Natural killer cell (primary cell): ENCODE measurements at regions not wholly inside any gene's neighbourhood (a gene's known extent, or its start where the extent isn't known, plus 50 kb on each side); places are given as distances from the start of the nearest gene placed in this dataset.

Experiments used
- ATAC-seq, 3 donors: fragments of 150-1000 bp in 2 of 3; fragments of 200-7000 bp in 1 of 3; cut with Tn5 transposase; 1 replicate in 1 of 3; 2 replicates in 2 of 3; pipeline ENCODE4 v1.10.0; 2021; ENCODE audit warnings: mild to moderate bottlenecking in 2 of 3, moderate library complexity in 2 of 3
- DNase-seq, 2 donors: peaks; one replicate each; pipeline versions ENCODE4 v3.0.0 to v3.0.0-alpha.2; 2013 to 2021; ENCODE audit warnings: mixed read lengths in 1 of 2
- H3K27ac ChIP-seq: one replicate; pipeline ENCODE4 v1.5.1; 2013; ENCODE audit warnings: mild to moderate bottlenecking, low read length
- H3K27me3 ChIP-seq: one replicate; pipeline ENCODE4 v1.6.1; 2013; ENCODE audit warnings: low read length; ENCODE audit not compliant: control insufficient read depth, insufficient read depth
- H3K36me3 ChIP-seq: one replicate; pipeline ENCODE4 v1.6.1; 2013; ENCODE audit warnings: low read length; ENCODE audit not compliant: control insufficient read depth, insufficient read depth
- H3K4me1 ChIP-seq: one replicate; pipeline ENCODE4 v1.6.1; 2013; ENCODE audit warnings: low read length; ENCODE audit not compliant: control insufficient read depth, insufficient read depth
- H3K4me3 ChIP-seq: one replicate; pipeline ENCODE4 v1.5.1; 2013; ENCODE audit warnings: low read length
- H3K9me3 ChIP-seq: one replicate; pipeline ENCODE4 v1.6.1; 2013; ENCODE audit warnings: low read length; ENCODE audit not compliant: control insufficient read depth, insufficient read depth
- H3K27ac Mint-ChIP-seq, 2 donors: one replicate each; pipeline ENCODE4 v1.8.0; 2022; ENCODE audit warnings: mild to moderate bottlenecking in 2 of 2, mixed read lengths in 2 of 2, moderate library complexity in 1 of 2
- H3K27me3 Mint-ChIP-seq, 2 donors: one replicate each; pipeline ENCODE4 v1.8.0; 2022; ENCODE audit warnings: low read depth in 2 of 2, mixed read lengths in 2 of 2
- H3K36me3 Mint-ChIP-seq: one replicate; pipeline ENCODE4 v1.8.0; 2022; ENCODE audit warnings: mixed read lengths
- H3K4me1 Mint-ChIP-seq, 2 donors: one replicate each; pipeline ENCODE4 v1.8.0; 2022; ENCODE audit warnings: mixed read lengths in 2 of 2
- H3K4me3 Mint-ChIP-seq: one replicate; pipeline ENCODE4 v1.8.0; 2022; ENCODE audit warnings: mild to moderate bottlenecking, moderate library complexity, mixed read lengths
- H3K9me3 Mint-ChIP-seq, 2 donors: one replicate each; pipeline ENCODE4 v1.8.0; 2022; ENCODE audit warnings: mixed read lengths in 2 of 2
- WGBS: methylation state at CpG from one replicate; pipeline ENCODE4 v1.1.7; 2013; ENCODE audit warnings: missing lambda C conversion rate; ENCODE audit not compliant: insufficient coverage; 5-methylcytosine and 5-hydroxymethylcytosine counted together
- intact Hi-C: fragments of 100-400 bp; cut with micrococcal nuclease; formaldehyde crosslinking; loops from one replicate; pipeline ENCODE4 v1.14.2; 2022
- TF ChIP-seq, protein P1 (sequence below): fragments of 200-600 bp; IDR thresholded peaks from one replicate; pipeline ENCODE4 v1.8.0; 2022; ENCODE audit warnings: antibody characterized with exemption

DNA sequence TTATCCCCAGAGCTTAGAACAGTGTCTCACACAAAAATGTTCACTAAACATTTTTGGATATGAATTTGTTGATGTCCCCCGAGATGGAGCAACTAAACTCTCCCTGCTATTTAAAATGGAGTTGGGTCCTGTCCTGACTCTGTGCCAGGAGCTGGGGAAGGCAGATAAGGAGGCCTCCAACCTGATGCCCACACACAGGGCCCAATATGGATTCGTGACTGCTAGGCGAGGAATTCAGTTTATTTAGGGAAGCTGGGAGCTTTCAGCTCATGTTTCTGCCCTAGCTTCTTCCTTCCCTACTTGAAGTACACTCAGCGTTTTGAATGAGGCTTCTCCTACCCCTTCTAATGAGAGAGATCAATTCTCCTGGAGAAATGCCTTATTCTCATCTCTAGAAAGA, 373.0 kb upstream of the LARGE1 start:
- intact Hi-C loops = no loop called here
- H3K27ac ChIP-seq = no peak overlapping the region
- peaks cover 8 to 9% of the 10 kb centered on the region in 2 donors for H3K9me3 Mint-ChIP-seq
- DNase-seq (no peak), ATAC-seq (no peak)
- H3K4me3 ChIP-seq = no peak overlapping the region
- no peaks in the 10 kb centered on the region for H3K4me1 Mint-ChIP-seq
- no peaks in the 10 kb centered on the region for H3K36me3 Mint-ChIP-seq
- no peak overlapping the region for H3K27ac Mint-ChIP-seq
- no peaks in the 10 kb centered on the region for H3K4me1 ChIP-seq
- H3K9me3 ChIP-seq = no peaks in the 10 kb centered on the region
- TF ChIP-seq, protein P1, sequence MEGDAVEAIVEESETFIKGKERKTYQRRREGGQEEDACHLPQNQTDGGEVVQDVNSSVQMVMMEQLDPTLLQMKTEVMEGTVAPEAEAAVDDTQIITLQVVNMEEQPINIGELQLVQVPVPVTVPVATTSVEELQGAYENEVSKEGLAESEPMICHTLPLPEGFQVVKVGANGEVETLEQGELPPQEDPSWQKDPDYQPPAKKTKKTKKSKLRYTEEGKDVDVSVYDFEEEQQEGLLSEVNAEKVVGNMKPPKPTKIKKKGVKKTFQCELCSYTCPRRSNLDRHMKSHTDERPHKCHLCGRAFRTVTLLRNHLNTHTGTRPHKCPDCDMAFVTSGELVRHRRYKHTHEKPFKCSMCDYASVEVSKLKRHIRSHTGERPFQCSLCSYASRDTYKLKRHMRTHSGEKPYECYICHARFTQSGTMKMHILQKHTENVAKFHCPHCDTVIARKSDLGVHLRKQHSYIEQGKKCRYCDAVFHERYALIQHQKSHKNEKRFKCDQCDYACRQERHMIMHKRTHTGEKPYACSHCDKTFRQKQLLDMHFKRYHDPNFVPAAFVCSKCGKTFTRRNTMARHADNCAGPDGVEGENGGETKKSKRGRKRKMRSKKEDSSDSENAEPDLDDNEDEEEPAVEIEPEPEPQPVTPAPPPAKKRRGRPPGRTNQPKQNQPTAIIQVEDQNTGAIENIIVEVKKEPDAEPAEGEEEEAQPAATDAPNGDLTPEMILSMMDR = no peak
- no peaks in the 10 kb centered on the region for H3K36me3 ChIP-seq
- no peaks in the 10 kb centered on the region for H3K27me3 ChIP-seq
- 60% methylated on average over 3 of the region's 4 CpGs for WGBS
- H3K27me3 Mint-ChIP-seq = no peaks in the 10 kb centered on the region
- H3K4me3 Mint-ChIP-seq = no peak overlapping the region

DNA sequence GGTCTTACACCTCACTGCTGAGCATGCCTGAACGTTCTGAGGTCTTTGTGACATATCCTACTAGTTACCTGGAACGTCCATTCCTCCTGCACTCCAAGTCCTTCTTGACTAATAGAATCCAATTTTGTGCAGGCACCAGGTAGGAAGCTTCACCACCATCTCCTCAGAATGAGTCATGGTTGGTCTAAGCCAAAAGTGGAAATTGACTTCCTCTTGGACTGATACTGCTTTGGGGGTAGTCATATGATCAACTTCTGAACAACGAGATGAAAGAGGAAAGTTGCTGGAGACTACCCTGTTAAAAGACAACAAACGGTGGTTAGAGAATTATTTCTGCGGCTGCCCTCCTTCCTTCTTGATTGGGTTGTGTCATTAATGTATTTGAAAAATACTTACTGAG, 374.2 kb upstream of the LARGE1 start:
- Mint-ChIP-seq H3K4me1 (no peaks in the 10 kb centered on the region), H3K36me3 (no peaks in the 10 kb centered on the region), H3K9me3 (peaks cover under 1 to 2% of the 10 kb centered on the region in 2 donors), H3K27ac (no peak overlapping the region), H3K4me3 (no peak overlapping the region), H3K27me3 (no peaks in the 10 kb centered on the region)
- no peak overlapping the region for H3K4me3 ChIP-seq
- intact Hi-C loops = no loop called here
- no peaks in the 10 kb centered on the region for H3K27me3 ChIP-seq
- no peaks in the 10 kb centered on the region for H3K4me1 ChIP-seq
- no peaks in the 10 kb centered on the region for H3K9me3 ChIP-seq
- WGBS = 60% methylated on average over 5 of the region's 5 CpGs
- TF ChIP-seq, protein P1 = no peak
- H3K27ac ChIP-seq = no peak overlapping the region
- DNase-seq = no peak
- H3K36me3 ChIP-seq = no peaks in the 10 kb centered on the region
- ATAC-seq = no peak

DNA sequence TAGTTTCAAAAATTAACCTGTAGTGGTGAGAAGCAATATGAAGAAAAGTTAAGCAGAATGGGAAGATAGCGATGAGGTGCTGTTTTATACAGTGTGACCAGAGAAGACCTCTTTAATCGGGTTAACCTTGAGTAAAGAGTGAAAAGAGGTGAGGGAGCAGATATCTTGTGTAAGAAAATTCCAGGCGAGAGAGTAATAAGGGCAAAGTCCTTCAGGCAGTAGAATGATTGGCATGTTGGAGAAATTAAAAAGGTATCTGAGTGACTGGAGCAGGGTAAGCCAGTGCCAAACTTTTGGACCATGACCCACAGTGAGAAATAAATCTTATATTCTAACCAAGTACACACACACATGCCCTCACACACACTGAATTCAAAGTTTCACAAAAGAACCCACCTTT, 374.7 kb upstream of the LARGE1 start:
- ATAC-seq (no peak), DNase-seq (no peak)
- H3K4me3 ChIP-seq = no peak overlapping the region
- no peaks in the 10 kb centered on the region for H3K27me3 Mint-ChIP-seq
- no peaks in the 10 kb centered on the region for H3K4me1 Mint-ChIP-seq
- no peak overlapping the region for H3K27ac Mint-ChIP-seq
- WGBS = 91% methylated on average over 3 of the region's 3 CpGs
- H3K9me3 ChIP-seq = no peaks in the 10 kb centered on the region
- no peaks in the 10 kb centered on the region for H3K36me3 ChIP-seq
- no peaks in the 10 kb centered on the region for H3K4me1 ChIP-seq
- no peak overlapping the region for H3K4me3 Mint-ChIP-seq
- intact Hi-C loops = no loop called here
- H3K27ac ChIP-seq = no peak overlapping the region
- no peaks in the 10 kb centered on the region for H3K27me3 ChIP-seq
- TF ChIP-seq, protein P1 = no peak
- peaks cover 0 to 2% of the 10 kb centered on the region in 2 donors for H3K9me3 Mint-ChIP-seq
- no peaks in the 10 kb centered on the region for H3K36me3 Mint-ChIP-seq

DNA sequence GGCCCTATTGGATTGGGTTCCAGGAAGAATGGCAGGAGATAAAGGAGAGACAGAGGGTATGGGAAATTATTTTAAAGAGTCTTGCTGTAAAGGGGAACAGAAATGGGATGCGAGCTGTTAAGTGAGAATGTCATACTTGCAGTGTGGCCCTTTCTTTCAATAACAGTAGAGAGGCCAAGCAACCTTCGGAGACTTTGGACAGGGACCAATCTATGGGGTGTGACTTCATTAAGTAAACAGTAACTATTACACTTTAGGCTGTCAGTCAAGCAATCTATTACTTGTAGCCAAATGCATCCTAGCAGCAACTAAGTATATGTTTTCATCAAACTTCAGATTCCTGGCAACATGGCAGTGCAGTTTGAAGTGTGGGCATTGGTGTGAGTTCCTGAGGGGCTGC, 376.2 kb upstream of the LARGE1 start:
- no peak for ATAC-seq
- Mint-ChIP-seq H3K27me3 (no peaks in the 10 kb centered on the region), H3K36me3 (no peaks in the 10 kb centered on the region), H3K4me1 (no peaks in the 10 kb centered on the region), H3K4me3 (no peak overlapping the region), H3K27ac (no peak overlapping the region), H3K9me3 (peaks cover 0 to 4% of the 10 kb centered on the region in 2 donors)
- Histone ChIP-seq H3K4me3 (no peak overlapping the region), H3K4me1 (no peaks in the 10 kb centered on the region), H3K9me3 (no peaks in the 10 kb centered on the region), H3K27me3 (no peaks in the 10 kb centered on the region), H3K36me3 (no peaks in the 10 kb centered on the region), H3K27ac (no peak overlapping the region)
- DNase-seq = no peak
- intact Hi-C loops = no loop called here
- TF ChIP-seq, protein P1 = no peak
- 95% methylated on average over 2 of the region's 2 CpGs for WGBS
